Astrocyte (in vitro differentiated cells and primary cell): ENCODE measurements at regions not wholly inside any gene's neighbourhood (a gene's known extent, or its start where the extent isn't known, plus 50 kb on each side); places are given as distances from the start of the nearest gene placed in this dataset.

ENCODE experiments used
- EZH2 ChIP-seq: IDR thresholded peaks from 2 replicates; pipeline ENCODE4 v1.6.1; 2012; ENCODE audit warnings: mild to moderate bottlenecking, low read length, inconsistent platforms; ENCODE audit not compliant: insufficient read depth
- TF ChIP-seq, protein P1 (sequence below): IDR thresholded peaks from 2 replicates; pipeline ENCODE4 v1.5.1; 2011; ENCODE audit warnings: low read depth, mild to moderate bottlenecking, inconsistent platforms, low read length, moderate library complexity; ENCODE audit not compliant: insufficient read depth

- TF ChIP-seq, protein P1, sequence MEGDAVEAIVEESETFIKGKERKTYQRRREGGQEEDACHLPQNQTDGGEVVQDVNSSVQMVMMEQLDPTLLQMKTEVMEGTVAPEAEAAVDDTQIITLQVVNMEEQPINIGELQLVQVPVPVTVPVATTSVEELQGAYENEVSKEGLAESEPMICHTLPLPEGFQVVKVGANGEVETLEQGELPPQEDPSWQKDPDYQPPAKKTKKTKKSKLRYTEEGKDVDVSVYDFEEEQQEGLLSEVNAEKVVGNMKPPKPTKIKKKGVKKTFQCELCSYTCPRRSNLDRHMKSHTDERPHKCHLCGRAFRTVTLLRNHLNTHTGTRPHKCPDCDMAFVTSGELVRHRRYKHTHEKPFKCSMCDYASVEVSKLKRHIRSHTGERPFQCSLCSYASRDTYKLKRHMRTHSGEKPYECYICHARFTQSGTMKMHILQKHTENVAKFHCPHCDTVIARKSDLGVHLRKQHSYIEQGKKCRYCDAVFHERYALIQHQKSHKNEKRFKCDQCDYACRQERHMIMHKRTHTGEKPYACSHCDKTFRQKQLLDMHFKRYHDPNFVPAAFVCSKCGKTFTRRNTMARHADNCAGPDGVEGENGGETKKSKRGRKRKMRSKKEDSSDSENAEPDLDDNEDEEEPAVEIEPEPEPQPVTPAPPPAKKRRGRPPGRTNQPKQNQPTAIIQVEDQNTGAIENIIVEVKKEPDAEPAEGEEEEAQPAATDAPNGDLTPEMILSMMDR: no peak
- TF ChIP-seq EZH2: no peak
These were observed 397.9 kb downstream of the TMA16 start for GRCh38 chr4:163892417-163892816.
